LoVo (cell line): ENCODE measurements at regions not wholly inside any gene's neighbourhood (a gene's known extent, or its start where the extent isn't known, plus 50 kb on each side); places are given as distances from the start of the nearest gene placed in this dataset.
"Not testable (repeated sequence)": the region's sequence is repeated elsewhere in the genome, so short reads cannot be mapped to it uniquely, and the experiment has no call there.

ENCODE experiments used
- DNase-seq: peaks from one replicate; pipeline ENCODE4 v3.0.0-alpha.2; 2016; ENCODE audit warnings: low spot score

DNA sequence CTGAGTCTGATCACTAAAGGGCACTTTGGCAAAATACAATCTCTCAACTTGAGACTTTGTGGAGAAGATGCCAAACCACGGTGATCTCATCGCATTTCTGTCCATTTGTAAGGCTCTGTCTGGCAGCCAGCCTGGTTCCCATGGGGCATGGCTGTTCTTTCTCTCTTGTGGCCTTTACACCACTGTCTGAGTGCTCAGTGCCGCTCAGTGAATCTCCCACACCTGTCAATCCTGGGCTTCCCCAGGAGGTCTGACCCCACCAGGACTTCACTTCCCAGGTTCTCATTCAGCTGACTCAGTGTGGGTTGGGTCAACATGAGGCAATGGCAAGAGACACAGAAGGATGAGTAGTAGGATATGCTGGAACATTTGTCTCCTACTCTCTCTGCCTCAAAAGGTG lies 96.8 kb upstream of the TRIB2 start:
- peak; percentile 41 for DNase-seq

DNA sequence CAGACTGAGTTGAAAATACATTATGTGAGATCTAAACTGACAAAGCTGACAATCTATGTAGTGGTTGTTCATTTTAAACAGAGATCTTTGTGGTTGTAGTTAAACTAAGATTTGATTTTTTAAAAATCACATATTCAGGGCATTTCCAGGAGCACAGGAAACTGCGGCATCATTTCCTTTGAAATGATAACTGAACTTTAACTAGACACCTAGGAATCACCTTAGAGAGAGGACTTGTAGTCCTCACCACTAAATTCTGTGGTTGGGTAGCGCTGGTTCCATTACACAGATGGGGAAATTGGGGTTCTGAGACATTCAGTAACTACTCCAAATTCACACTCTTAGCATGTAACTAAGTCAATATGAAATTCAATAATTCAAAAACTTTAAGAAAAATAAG lies 96.0 kb upstream of the TRIB2 start:
- DNase-seq, result no peak

DNA sequence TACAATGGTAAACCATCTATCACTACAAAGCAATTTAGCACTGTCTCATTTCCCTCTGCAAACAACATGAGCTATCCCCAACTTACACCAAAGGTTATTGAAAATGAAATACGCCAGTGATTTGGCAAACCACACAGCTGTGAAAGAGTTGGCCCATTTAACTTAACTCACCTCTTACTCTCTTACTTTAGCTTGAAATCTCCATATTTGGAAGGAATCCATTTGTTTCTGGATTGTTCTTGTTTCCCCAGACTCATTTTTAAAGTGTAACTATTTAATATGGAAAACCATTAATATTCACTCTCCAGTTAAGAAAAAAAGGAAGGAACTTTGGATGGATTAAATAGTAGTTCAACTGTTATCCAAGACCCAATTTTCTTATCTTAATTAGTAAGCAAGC lies 93.7 kb upstream of the TRIB2 start:
- DNase-seq, result no peak

DNA sequence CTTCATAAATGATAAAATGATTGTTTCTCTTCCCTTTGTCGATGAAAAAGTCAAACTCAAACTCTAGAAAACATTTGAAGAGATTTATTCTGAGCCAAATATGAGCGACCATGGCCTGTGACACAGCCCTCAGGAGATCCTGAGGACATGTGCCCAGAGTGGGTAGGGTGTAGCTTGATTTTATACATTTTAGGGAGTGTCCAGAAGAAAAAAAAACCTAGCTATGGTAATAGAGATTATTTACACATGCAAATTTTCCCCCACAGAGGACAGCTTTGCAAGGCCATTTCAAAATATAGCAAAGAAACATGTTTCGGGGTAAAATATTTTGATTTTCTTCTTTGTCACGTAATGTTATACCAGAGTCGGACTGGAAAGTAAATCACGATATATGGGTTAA lies 92.4 kb upstream of the TRIB2 start:
- DNase-seq, result no peak

DNA sequence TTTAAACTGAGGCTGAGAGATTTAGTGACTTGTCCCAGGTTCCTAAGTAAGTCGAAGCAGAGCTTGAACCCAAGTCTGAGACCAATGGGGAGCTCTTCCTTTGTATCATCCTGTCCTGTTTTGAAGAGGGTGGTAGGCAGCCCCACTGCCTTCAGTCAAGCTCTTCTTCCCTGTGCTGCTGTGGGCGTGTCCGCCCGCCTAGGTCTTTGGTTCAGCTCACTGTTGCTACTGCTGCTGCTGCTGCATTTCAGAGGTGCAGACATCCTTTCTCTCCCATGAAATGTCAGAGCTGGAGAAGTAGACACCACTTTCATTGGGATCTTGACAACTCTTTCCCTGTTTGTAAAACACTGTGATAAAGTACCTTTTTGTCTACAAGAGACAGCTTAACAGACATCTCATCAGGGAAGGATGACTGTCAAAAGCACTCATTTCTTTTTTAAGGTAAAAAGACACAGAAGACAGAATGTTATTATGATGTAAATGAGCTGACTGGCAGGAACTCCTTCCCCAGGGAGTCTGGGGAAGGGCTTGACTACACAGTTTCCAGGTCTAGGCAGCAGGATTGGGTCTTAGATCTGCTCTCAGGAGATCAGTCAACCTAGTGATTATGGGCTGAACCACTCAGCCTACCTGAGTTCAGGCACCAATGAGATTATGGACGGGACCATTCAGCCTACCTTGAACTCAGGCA lies 91.7 kb upstream of the TRIB2 start:
- no peak for DNase-seq

DNA sequence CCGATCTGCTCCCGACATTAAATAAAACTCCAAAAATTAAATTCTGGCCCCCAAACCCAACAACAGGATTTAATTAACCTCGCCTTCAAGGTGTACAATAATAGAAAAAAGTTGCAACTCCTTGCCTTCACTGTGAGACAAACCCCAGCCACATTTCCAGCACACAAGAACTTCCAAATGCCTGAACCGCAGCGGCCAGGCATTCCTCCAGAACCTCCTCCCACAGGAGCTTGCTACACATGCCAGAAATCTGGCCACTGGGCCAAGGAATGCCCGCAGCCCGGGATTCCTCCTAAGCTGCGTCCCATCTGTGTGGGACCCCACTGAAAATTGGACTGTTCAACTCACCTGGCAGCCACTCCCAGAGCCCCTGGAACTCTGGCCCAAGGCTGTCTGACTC lies 88.2 kb upstream of the TRIB2 start:
- not testable (repeated sequence) for DNase-seq

DNA sequence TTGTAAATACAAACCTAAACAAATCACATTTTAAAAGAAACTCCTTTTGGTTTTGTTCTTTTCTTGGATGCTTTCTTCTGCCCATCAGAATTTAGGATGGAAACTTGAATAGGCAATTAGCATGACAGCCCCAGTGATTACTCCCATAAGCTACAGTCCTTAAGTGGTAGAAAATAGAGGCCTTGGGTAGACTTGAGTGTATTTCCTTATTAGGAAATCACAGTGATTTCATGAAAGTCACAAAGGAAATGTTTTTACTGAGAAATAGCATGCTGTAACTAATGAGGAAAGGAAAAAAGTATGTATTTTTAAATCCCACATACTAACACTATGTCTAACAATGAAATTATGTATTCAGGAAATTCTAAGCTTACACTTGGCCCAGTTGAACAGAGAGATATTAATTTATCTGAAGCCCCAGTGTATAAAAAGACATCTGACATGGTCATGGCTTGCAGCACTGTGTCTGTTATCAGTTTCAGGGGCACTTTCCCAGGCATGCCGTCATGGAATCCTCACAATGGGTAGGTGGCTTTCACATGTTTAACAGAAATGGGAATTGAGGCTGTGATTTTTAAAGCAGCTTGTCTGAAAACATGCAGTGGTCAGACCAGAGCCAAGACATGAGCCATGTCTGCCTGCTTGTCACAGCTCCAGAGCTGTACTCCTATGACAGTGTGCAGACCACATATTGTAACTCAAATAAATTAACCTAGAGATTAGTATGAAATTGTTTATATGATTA lies 79.7 kb upstream of the TRIB2 start:
- no peak for DNase-seq

DNA sequence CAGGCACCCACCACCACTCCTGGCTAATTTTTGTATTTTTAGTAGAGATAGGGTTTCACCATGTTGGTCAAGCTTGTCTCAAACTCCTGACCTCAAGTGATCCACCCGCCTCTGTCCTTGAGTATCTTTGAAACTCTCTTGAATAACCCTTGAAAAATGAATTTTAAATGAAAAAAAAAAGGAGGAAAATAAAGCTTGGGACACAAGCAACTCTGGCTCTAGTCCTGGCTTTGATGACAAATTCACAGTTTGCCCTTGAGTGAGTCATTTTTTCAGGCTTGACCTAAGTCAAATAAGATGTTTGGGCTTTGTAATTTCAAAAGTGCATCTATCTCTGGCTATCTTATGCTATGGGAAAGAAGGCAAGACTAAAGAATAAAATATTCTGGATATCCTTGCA lies 79.0 kb upstream of the TRIB2 start:
- DNase-seq, result no peak

DNA sequence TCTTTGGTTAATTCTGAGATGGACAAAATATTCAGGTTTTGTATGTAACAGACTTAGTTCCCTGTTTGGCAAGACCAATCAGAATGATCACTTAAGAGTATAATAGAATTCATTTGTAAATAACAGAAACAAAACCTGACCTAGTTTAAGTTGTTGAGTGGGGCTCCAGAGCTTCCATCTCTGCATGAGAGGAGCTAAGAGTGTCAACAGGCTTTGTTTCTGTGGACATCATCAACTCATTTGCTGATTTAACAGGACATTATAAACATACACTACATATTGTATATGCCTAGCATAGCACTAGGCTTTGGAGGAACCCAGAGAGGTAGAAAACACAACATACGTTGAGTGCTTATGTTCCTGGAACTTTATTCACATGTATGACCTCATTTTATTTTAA lies 75.3 kb upstream of the TRIB2 start:
- DNase-seq, result no peak

DNA sequence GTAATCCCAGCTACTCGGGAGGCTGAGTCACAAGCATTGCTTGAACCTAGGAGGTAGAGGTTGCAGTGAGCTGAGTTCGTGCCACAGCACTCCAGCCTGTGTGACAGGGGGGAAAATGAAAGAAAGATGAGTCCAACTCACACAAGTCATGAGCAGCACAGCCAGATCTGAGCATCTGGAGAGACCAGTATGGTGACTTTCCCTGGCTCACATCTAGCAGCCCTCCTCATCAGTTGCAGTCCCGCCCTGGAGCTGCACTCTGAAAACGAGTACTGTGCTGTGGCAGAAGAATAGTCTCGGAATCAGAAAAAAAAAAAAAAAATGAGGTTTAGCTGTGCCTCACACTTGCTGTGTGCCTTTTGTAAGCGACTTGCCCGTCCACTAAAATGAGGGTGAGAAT lies 74.4 kb upstream of the TRIB2 start:
- DNase-seq, result no peak

DNA sequence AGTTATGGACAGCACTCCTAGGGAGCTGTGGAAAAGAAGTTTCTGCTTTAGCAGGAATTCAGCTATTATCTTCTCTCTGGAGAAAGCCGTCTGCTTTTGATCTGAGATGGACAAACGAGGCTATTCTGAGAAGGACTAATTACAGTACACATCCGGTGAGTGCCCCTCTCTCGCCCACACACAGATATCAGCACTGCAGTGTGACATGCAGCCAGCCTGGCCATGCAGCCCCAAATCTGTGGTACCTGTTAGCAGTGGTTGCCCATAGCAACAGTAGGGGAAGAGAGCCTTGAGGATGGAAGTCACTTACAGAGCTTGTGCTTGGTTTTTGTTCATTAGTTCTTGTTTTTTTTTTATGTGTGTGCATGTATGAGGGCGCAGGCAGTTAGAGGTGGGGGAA lies 73.9 kb upstream of the TRIB2 start:
- DNase-seq, result no peak

DNA sequence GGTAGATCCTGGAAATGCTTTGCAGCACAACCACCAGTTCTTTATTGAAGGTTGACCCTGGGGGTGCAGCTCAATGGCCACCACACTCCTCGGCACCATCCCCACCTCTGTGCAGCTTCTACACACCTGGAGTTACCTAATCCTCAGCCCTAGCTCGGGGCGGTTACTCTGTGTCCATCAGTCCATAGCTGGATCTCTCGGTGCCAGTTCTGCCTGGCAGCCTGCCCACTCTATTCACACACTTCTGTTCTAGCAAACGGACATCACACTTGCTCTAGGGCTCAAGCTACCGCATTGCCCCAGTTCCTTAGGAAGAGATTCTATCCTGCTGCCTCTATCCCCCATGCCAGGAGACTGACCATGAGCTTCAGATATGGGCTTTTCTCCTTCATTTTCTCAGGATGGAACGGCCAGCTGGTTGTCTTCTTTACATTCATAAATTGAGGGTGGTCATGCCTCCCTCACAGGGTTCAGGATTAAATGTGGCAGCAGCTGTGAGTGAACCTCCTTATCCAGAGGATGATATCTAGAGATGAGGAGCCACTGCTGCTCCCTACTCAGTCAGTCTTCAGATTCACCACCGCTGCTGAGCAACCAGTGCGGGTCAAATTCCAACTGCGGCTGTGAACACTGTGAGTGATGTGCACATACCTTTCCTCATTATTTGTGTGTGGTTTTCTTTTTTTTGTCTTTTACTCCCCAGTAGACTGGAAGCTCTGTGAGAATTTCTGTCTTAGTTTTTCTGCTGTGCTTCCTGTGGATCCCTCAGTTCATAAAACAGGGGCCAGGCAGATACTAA lies 66.9 kb upstream of the TRIB2 start:
- no peak for DNase-seq

DNA sequence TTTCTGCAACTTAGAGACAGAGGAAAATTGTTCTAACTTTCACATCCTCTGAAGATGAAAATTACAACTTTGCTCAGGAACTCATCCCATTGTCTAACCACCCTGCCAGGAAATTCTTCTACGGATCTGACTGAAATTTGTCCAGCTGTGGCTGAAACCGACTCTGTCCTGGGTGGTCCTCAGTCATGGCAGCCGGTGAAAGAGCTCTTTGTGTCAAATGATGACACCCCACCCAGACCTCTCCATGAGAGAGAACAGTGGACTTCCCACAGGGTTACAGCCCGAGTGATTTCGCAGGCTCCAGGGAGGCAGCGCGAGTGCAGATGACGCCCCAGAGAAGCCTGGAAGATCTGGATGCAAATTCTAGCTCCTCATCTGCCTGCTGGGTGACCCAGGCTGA lies 65.1 kb upstream of the TRIB2 start:
- DNase-seq, result no peak

DNA sequence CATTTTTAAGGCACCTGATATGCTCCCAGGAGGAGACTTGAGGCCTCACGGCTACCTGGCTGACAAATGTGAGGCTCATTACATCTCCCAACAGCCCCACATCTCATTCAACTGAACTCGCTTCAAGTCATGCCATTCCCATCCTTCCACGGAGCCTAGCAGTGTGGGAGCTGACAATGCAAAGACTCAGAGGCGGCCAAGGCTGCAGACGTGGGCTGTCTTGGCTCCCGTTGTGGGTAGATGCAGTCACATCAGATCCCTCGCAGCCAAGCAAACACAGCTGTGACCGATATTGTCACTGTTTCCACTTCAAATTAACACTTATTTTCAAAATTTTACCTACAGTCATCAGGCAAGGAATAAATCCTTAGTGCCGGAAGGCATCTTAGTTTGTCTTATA lies 64.0 kb upstream of the TRIB2 start:
- no peak for DNase-seq

DNA sequence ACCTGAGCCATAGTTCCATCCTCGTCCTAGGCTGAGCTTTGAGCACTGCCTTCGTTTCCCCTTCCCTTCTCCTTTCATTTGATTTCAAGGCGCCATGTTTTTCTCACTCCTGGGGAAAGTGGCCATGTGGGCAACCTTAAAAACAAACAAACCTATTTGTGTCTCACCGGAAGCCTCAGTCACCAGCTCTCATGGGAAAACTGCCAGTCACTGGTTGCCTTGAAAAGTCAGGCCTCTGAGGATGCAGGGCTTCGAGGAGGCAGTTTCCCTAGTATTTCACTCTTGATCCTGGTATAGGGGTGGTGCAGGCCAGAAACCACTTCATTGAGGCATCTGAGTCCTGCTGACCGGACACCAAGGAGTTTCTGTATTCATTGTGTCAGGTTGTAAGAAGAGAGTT lies 59.2 kb upstream of the TRIB2 start:
- DNase-seq, result no peak

DNA sequence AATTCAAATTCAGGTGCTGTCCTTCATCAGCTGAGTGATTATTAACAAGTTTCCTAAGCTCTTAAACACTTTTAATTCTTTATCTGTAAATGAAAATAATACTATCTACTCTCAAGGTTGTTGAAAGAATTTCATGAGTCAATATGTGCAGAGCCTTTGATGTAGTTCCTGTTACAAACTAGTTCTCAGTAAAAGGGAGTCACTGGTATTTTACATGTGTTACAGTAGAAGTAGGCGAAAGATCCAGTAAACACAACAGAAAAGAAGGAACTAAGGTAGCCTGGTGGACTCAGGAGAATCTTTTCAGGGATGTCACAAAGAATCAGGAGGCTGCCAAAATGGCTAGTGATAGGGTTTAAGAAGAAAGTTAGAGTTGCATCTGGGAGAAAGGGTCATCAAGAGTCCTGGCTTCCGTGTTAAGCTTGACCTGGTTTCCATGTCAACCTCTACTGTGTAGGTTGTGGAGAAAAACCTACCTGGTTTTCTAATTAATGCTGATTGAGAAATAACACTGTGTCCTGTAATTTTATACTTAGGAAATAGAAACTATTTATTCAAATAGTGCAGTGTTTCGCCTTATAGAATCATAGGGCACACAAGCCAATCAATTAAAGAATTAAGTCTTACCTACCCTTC lies 58.3 kb upstream of the TRIB2 start:
- no peak for DNase-seq

DNA sequence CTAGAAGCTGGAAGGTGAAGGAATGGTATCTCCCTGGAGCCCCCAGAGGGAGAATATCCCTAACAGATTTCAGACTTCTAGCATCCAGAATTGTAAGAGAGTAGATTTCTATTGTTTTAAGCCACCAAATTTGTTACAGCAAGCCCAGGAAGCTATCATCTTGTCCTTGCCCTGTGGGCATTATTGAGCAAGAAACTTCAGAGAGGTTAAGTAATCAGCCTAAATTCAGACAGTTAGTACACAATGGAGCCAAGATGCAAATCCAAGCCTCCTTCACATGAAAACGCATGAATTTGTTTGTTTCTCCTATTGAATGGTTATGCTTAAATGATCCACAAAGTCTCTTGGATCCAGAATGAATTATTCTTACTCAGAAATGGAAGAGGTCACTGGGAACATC lies 55.2 kb upstream of the TRIB2 start:
- DNase-seq, result no peak

DNA sequence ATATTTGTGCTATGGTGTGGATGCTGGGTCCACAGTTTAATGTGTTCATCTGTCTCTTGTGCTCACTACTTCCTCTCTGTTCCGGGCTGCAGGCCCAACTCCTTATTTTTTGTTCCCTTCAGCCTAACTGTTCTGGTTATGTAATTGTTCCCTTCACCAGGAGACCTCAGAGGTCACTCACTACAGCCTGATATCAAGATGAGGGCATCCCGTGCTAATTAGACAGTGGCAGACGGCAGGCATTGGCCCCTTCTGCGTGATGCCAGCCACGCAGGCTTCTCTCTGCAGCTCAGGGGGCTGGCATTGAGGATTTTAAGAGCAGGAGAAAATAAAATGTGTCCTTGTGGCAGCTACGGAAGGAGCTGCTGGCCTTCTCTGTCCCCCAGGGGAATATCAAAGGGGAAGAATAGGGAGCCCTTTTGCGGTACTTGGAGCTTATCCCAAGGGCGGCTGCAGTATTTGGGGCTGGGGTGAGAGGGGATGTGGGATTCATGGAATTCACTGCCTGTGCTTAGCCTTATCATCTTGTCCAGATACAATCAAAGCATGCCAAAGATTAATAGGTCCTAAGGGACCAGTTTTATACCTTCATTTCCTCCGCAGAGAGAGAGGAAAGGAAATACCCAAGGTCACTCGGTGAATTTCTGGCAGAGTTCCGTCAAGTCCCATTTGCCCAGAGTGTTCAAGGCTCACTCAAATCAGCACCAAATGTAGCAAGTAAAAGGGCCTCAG lies 53.3 kb upstream of the TRIB2 start:
- DNase-seq, result no peak

DNA sequence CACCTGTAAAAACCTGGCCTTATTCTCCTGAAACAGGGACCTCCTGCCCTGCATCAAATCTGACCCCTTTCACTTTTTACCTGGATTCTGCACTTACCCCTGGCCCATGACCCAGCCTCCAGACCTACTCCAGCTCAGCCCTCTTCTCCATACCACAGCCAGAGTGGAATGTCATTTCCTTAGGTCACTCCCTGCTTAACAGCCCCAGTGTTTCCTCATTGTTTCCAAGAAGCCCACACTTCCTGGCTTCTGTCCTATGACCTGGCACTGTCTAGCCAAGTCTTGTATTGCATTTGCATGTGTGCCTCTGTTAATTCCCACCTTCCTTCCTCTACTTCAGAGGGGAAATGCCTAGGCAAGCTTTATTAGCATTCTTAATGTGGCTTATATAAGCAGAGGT lies 51.4 kb upstream of the TRIB2 start:
- no peak for DNase-seq

DNA sequence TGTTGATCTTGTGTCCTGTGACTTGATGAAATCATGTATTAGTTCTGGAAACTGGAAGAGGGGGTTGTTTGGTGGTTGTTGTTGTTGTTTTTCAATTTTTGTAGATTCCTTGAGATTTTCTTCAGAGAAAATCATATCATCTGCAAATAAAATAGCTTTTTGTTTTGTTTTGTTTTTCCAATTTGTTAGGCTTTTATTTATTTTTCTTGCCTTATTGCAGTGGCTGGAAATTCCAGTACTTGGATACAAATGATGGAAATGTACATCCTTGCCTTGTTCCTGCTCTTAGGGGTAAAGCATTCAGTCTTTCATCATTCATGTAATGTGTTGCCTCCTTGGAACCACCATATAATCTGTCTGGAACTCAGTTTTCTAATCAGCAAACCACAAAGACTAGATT lies 50.3 kb upstream of the TRIB2 start:
- DNase-seq, result no peak
